ENCODE measurements at regions not wholly inside any gene's neighbourhood (a gene's known extent, or its start where the extent isn't known, plus 50 kb on each side); places are given as distances from the start of the nearest gene placed in this dataset.

GRCh38 chr17:70636517-70637133, 467.3 kb downstream of the KCNJ2 start:
- TF ChIP-seq POLR2A (IDR thresholded peaks at IDR 0.05; ENCODE audit: low read depth, low read length) (no peak), POLR2AphosphoS5 (IDR thresholded peaks at IDR 0.05; ENCODE audit: low read depth, low read length) (no peak), TAF1 (IDR thresholded peaks at IDR 0.05; ENCODE audit: borderline replicate concordance, low read depth, low read length) (no peak)
